ENCODE measurements at regions not wholly inside any gene's neighbourhood (a gene's known extent, or its start where the extent isn't known, plus 50 kb on each side); places are given as distances from the start of the nearest gene placed in this dataset.

DNA sequence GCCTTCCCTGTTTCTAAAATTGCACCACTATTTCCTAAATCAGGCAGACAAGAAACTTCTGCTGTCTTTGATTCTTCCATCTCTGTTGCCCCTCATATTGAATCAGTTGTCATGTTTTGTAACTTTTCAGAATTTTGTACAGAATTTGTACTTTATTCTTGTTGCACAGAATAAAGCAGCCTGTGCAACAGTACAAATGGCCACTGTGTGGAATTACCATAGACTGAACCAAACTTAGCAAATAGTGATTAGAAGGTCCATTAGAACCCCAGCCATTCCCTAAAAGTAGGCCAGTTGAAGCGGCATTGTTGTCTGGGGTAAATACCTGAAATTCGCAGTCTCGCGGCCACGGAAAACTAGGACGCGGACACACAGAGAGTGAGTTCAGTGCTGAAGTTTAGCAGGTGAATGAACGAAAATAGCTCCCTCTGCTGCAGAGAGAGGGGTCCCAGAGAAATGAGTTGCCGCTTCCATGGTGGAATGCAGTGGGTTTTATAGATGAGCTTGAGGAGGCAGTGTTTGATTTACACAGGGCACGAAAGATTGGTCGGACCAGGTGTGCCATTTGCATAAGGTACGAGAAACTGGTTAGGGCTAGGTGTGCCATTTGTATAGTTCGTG is 71.8 kb downstream of the C4orf33 start:
- DNase-seq, result no peak

DNA sequence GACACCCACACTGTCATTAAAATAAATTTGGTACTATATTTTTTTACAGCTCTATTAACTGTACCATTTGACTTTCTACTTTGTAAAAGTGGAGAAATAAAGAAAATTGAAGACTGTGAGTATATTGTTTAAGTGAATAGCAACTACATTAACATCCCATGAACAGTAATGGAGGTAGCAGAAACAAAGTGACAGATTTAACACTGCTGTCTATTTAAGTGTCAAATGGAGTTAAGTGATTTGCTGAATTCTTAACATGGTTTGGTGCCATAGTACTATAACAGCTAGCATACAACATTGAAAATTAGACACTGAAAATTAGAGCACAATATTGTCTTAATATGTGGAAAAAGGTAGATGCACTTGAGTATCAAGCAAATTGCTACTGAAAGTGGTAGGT is 76.2 kb downstream of the C4orf33 start:
- no peak for DNase-seq

DNA sequence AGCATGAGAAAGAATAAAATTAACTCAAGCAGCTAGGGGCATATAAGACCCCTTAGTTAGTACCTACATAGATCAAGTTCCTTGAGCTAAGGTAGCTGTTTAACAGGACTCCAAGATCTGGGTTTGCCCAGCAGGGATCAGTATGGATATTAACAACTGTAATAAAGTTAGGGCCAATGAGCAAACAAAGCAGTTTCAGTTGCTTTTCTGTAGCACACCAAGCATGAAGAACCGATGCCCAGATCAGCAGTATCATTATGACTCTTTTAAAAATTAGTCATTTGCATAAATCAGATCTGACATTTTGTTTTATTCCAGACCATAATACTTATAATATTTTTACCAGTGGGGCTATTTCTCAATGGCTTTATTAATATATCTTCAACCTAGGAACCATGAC is 80.9 kb downstream of the C4orf33 start:
- DNase-seq, result no peak

DNA sequence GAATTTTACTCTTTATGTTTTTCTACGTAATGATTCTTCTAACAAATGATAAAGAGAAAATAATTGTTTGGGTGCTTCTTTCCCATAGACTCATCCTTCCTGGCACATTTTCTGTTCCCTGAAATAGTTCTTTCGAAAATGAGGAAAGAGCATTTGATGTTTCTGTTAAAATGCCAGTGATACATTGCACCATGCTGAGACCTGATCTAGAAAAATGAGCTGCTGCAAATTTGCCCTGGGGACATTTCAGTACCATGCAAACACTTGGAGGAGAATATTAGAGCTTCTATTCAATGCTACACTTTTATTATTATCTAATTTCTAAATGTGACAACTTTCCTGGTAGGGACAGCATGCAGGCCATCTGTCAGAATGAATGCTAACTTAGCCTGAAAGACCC is 83.3 kb downstream of the C4orf33 start:
- no peak for DNase-seq

DNA sequence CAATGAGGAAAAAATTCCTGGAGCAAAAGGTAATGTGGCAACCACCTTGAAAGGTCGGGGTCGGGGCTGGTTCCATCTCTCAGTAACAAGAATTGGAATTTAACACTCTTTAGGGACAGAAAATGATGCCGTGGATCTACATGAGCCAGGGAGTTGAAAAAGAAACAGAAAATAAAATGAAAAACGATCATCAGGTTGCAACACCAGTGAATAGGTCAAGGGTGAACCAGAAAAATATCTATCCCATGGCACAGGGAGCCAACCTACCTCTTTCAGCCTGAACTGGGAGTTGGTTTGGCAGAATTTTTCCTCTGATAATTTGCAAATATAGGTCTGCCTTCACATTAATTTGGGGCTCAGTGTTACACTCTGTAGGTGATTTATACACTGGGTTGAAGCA is 93.7 kb downstream of the C4orf33 start:
- DNase-seq, result no peak

DNA sequence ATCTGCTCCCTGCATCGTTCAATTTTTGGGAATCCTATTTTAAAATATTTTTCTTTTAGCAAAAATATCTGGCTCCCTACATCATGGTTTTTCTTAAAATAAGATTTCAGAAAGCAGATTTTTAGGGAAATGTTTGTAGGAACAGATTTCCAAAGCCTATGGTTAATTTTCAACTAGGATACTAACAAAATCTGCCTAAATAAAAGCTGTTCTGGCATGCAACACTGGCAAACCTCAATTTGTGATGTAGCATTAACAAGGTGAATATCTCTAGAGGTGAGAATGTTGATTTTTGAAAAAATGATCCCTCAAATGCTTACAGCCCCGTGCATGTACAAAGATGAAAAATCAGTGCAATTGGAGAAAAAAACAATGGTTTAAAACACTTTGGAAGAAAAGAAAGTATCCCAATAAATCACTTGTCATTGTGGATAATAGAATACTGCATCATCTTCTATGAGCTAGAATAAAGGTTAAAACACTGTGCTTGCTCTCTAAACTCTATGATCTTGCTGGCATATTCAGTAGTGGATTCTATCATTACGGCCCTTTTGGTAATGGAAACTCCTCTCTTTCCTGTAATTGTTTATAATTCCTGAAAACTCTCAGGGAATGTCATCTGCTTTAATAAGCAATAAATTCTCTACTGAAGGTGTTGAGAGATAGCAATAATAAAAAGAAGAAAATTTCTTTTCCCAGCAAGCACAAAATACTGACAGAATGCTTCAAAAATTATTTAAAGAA is 97.6 kb downstream of the C4orf33 start:
- DNase-seq, result no peak

DNA sequence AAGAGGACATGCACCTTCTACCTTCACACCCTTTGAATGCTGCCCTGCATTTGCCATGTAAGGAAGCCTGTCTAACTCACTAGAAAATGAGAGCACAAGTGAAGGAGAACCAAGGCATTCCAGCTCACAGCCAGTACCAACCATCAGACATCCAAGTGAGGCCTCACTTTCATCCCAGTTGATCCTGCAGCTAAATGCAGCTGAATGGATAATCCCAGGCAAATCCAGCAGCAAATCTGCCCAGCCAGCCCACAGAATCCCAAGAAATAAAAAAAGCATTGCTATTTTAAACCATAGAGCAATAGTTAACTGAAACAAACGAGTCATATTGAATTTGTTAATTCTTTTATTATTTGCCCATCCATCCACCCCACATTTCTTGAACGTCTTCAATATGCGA is 112.5 kb downstream of the C4orf33 start:
- DNase-seq, result no peak

DNA sequence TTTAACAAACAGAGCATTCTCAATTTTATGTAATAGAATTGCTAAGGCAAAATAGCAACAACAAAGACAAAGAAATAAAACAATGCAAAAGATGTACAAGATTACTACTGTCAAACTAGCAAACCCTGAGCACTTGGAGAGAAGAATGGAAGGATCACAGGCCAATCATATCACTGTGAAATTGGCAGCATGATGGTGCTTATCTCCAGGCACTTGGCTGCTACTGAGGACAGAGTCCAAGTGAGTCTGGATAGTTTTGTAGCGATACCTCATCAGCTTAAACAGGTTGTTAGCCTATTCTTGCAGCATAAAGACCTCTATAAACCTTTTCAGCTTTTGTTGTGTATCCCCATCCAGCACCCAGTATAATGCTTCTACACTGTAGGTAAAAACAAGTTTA is 117.7 kb downstream of the C4orf33 start:
- DNase-seq, result no peak

DNA sequence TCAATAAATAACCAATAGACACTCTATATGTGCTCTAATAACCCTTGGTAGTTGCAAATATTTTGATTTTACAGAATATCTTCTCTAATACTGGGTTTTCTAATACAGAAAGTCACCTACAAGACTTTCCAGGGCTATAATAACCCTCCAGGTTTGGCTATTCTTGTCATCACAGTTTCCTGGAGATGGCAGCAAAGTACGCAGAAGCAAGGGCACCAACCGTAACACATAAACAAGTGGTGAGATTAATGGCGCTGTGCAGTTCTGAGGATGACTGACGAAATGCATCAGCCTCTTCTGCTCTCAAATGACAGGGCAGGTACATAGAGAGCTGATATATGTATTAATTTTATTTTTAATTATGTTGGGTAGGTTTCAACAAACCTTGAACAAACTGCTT is 122.4 kb downstream of the C4orf33 start:
- peak; percentile 3 to 51 (median 19) for DNase-seq

DNA sequence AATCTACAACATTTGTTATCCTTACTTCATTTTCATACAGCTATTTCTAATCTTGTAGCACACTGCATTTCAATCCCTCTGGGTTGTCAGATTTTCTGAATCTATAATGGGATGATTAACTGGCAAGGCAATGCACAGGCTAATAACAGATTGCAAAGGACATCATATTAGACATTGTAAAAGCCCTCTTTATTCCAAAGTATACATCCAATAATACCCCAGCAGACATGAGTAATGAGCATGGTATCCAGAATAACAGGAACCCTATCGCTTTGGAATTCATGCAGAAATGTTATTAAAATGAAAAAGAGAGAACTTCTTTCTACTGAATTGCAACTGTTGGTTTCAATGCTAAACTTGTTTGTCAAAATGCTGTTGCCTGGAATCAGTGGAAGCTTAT is 122.9 kb downstream of the C4orf33 start:
- DNase-seq, result no peak

DNA sequence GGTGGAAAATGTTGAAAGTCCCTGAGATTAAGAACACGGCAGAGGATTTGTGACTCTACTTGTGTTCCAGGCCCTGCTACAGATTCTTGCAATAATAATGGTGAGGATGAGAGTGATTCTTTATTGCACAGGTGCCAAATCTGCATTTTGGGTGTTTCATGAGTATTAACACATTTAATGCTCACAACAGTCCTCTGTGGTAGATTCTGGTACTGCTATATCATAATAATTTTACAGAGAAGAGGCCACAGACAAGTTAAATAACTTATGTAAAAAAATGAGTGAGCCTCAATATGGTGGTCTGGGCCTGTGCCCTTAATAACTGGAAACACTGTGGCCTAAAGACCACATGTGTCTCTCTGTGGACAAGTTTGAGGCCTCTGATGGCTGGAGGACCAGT is 124.3 kb downstream of the C4orf33 start:
- DNase-seq, result no peak

DNA sequence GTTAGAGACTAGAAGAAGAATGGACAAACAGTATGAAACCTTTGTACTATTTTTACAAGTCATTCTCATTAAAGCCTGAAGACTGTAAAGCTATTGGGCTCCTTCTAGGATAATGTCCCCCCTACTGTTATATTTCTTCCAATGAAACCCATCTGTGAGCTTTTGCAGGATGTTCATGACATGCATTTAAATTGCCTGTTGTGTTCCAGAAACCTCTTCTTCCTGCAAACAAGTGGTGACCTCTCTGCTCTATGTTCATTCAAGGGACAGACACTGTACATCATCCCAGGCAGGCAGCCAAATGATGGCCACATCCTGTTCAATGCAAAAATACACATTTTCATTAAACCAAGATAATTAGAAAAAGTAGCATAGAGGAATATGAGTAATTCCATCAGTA is 128.0 kb downstream of the C4orf33 start:
- DNase-seq, result no peak

DNA sequence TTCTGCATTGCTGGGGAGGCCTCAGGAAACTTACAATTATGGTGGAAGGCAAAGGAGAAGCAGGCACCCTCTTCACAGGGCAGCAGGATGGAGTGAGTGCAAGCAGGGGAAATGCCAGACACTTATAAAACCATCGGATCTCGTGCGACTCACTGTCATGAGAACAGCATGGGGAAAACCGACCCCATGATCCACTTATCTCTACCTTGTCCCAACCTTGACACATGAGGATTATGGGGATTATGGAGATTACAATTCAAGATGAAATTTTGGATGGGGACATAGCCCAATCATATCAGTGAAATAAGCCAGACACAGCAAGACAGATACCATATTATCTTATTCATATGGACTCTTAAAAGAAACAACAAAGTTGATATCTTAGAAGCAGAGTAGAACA is 134.9 kb downstream of the C4orf33 start:
- DNase-seq, result no peak

DNA sequence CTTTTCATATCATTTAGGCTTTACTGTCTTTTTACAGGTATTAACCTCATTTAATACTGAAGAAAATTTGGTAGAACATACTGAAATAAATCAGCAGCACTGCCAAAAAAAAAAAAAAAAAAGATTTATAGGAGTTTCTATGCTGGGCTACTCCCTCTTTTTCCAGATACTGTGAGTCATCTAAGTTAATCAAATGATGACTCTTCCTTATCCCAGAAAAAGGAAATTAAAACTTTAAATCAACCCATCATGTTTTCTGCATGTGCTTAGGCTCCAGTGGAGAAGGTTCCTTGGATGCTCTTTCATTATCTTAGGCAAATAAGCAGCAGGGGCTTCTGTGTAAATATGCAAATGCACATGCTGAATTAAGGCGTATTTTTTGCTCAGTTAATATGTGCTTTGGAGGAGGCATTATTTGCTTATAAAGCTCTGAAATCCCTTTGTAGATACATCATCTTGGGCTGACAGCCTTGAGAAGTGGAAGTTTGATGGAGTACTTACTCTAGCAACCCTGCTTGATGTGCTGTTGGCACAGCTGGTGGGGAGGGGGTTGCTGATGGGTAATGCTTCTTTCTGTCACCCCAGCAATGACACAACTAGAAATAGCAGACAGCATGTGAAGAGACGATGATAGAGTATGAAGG is 136.1 kb downstream of the C4orf33 start:
- no peak for DNase-seq

DNA sequence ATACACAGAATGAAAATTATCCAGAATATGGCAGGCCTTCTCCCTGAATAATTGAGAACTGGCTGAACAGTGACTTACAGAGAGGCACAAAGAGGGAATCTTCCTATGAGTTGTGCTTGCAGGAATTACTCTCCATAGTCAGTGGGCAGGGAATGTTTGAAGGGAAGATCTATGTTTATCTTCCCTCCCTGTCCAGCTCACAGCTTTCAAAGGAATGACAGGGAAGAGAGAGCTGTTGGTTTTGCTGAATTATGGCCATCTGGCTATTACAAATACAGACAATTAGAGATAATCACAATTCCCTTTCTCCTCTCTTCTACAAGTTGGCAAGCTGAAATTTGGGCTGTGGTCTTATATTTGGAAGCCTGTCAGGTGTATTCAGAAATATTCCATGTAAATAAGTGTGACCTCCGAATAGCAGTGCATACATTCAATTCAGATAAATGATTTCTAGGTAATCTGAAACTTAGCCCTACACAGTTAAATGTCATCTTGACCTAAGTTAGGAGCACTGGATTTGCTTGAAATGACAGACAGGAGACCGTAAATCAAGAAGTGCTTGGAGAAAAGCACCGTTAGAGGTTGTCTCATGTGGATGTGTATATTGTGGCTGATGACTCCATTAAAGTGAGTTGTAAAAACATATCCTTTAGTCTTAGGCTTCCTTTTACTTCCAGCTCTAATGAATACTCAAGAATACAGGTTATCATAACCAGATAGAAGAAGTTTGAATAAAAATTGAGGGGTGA is 136.8 kb downstream of the C4orf33 start:
- DNase-seq, result no peak

DNA sequence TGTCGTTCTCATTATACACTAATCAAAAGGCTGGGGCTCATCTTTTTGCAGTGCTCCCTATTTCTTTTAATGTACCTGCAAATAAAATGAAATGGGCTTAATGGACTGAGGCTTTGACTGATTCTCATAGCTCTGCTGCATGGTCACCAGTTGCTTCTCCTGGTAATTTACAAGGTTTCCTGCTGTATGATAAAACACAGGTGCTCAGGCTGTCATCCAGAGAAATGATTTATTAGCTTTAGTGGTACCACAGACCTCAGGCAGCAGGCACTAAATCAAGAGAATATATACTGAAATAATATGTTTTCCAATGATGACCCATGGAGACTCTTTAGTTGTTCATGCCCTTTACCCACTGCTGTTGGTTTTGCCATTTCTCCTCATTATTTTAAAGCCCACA is 137.7 kb downstream of the C4orf33 start:
- DNase-seq, result no peak

DNA sequence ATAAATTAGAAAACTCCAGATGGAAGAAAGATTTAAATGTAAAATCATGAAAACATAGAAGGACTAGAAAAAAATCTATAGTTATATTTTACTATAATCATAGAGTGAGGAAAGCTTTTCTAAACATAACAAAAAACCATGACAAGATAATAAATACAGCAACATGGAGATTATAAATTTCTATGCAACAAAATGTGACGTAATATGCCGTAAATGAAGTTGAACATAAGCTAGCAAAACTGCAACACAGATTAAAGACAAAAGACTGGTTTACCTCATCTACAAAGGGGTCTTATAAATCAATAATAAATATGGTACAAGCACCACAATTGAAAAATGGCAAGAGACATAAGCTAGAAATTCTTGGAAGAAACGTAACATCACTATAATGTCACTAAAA is 140.4 kb downstream of the C4orf33 start:
- DNase-seq, result no peak

DNA sequence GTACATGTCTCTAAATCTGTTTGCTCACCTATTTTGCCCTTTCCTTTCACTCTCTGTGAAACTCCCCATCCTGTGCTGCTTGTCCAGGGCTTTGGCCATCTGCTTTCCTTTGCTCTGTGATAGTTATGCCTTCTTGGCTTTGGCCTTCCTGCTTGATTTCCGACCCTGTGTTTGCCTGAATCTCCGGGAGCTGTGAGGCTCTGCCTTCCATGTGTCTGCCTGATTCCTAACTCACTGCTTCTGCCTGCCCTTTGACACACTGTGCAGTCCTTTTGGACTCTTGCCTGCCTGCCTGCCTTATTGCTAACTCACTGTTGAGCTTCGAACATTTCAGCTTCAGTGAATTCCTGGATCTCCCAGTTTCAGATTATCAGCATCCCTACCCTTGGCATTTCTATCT is 143.1 kb downstream of the C4orf33 start:
- DNase-seq, result no peak

DNA sequence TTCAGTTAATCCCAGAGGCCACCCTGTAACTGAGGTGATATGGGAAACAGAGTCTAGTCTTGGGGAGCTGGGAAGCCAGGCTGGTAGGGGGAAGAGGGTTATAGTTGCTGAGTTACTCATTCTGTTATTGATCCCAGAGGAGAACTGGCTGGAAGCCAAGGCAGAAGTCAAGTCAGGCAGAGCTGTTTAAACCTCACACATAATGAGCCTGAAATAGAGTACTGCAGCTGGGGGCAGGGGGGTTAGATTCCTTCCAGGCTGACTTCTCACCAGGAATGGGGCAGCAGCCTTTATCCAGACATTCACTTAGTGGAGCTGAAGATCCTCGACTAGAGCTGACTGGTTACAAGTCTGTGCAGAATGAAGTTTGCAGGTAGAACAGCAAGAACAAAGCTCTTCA is 144.9 kb downstream of the C4orf33 start:
- no peak for DNase-seq

DNA sequence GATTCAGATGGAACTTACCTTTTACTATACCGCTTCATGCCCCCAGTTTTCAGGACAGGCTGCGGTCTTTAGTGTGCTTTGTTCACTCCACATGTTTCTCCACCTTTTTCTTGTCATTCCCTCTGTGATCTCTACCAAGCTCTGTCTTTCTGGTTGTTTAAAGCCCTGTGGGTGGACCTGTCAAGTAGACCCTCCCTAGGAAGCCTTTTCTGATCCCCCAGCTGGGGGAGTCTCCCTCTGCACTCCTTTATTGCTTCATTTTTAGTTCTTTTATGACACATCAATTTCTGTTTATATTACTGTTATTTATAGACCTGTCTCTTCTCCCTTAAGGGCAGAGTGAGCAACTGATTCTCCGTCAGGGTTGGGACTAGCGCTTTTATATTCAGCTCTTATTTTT is 150.2 kb downstream of the C4orf33 start:
- DNase-seq, result no peak

DNA sequence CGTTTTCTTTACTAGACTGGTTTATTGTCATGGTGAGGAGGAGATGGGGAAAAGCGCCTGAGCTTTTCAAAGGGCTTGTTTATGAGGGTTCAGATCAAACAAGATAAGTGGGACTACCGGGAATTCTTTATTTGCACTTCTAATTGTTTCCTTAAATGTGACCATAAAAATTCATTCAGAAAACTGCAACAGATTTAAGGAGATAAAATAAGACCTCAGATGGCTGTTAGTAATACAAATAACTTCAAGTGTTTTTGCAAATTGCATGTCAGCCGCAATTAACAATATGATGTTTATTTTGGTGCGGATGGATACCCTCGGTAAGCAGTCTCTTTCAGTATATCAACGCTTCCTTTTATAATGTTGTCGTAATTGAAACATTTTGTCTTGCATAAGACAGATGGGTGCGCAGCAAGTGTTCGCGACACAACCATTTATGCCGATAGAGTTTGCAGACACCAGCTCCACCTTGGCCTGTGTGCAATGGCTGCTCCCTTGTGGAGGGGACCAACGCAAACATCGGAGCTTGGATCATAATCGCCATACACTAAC is 151.0 kb downstream of the C4orf33 start:
- DNase-seq, result no peak

DNA sequence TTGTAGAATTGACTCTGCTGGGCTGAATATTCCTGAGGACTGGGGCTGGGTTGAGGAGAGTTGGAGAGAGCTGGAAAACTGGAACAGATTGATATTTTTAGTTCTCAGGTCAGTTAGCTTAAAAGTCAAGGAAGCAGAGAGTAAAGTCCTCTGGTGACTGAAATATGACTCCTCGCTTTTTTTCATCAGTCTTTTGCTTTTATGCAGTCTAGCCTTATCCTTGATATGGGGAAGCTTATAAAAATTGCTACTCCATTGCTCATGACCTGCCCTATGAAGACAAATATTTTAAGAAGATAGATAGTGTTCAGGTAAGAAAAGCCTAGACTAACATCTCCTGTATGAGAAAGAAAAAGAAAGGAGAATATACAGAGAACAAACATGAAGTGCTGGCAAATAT is 152.7 kb downstream of the C4orf33 start:
- DNase-seq, result no peak

DNA sequence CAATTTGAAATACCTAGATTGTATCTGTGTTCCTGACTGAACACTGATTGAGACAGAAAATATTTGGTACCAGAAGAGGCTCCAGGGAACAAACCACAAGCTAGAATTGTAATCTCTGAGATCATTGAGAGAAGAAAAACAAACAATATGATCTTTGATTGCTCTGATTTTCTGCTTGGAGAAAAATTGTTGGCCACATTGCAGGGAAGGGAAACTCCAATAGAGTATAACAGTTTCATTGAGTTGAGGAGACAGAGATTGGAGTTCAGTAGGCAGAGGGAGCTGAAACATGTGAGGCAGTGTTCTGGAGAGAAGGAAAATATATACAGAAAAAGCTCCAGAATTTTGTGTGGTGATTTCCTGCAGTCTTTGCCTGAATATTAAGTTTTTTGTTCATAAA is 158.2 kb downstream of the C4orf33 start:
- no peak for DNase-seq

Data from suppressor macrophage (primary cell).